T47D (cell line): ENCODE measurements at regions not wholly inside any gene's neighbourhood (a gene's known extent, or its start where the extent isn't known, plus 50 kb on each side); places are given as distances from the start of the nearest gene placed in this dataset.

Source experiments
- DNase-seq, 2 experiments: peaks; one replicate each; pipeline versions ENCODE4 v3.0.0 to v3.0.0-alpha.2; 2011 to 2012; ENCODE audit warnings: low read depth in 1 of 2, low spot score in 1 of 2
- JUND ChIP-seq: IDR thresholded peaks from 2 replicates; pipeline ENCODE4 v1.6.1; 2012; ENCODE audit warnings: low read depth
- in situ Hi-C: cut with HindIII; loops from 2 replicates; pipeline ENCODE4 v1.10.0; 2016; ENCODE audit warnings: low sequenced_read_pairs, low pct_unique_long_range_greater_than_20kb

DNA sequence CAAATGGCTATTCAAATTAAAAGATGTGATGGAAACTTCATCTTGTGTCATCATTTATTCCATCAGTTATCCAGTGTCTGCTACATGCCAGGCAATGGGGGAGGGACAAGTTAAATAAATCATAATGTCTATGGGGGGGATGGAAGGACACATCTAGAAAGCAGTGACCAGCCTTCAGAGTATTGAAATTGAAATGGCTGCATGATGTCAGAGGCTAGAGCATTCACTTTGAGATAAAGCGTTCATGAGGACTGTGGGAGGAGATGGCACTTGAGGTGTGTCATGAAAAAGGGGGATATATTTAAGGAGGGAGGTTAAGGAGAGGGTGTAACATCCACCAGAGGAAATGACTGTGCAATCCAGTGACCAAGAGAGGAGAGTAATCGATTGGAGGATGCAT, 50.6 kb downstream of the SLIT2 start:
- no peak for DNase-seq
- TF ChIP-seq JUND: no peak
- in situ Hi-C loops: no loop called here

DNA sequence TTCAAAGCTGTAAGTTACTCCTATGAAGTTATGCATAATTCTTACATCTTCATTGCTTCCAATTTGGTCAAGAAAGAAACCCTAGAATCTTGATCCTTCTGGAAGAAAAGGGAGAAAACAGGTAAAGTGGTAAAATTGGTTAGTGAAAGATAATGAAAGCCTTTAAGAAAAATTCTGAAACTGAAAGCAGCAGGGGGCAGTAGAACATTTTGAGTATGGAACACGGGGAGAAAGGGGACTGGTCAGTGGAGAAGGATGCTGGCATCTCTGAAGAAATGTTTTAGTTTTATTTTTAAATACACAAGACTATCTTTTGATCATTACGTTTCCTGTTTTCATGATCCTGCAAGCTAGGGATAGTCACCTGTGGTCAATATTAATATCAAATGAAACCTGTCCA, 54.3 kb downstream of the SLIT2 start:
- in situ Hi-C loops: no loop called here
- no peak for TF ChIP-seq JUND
- no peak for DNase-seq

DNA sequence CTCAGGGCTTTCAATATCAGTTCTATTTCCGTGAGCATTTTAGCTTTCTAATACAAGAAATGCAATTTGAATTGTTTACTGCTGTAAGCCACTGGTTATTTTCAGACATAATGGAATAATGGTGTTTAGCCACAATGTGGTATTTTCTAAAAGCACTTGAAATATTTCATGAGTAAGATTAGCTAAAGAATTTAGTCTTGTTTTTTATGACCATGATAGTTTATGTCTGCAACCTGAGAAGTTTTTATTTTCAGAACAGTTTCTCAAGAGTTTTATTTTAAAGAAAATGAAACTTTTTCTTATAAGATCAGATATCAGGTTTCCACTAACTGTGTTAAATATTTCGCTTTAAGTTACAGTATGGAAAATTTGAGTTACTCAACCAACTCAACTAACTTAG, 60.2 kb downstream of the SLIT2 start:
- in situ Hi-C loops: no loop called here
- no peak for TF ChIP-seq JUND
- DNase-seq: no peak

DNA sequence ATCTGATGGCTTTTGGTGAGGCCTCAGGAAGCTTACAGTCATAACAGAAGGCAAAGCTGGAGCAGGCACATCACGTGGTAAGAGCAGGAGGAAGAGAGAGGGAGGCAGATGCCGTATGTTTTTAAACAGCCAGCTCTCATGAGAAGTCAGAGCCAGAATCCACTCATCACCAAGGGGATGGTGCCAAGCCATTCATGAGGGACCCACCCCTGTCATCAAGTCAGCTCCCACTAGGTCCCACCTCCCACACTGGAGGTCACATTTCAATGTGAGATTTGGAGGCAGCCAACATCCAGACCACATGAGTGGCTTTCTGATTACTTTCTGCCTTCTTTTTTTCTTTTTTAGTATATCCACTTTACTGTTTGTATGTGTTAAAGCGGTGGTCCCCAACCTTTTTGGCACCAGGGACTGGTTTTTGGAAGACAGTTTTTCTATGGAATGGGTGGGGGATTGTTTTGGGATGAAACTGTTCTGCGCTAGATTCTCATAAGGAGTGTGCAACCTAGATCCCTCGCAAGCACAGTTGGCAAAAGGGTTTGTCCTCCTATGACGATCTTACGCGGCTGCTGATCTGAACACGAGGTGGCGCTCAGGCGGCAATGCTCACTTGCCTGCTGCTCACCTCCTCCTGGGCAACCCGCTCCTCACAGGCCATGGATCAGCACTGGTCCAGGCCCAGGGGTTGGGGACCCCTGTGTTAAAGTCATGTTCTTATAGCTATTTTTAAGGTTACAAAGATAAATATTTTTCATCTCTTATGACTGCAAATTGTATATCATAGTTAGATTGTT, 61.7 kb downstream of the SLIT2 start:
- peak in 1 of 2 experiments; percentile 33 for DNase-seq
- no peak for TF ChIP-seq JUND
- in situ Hi-C loops: no loop called here

DNA sequence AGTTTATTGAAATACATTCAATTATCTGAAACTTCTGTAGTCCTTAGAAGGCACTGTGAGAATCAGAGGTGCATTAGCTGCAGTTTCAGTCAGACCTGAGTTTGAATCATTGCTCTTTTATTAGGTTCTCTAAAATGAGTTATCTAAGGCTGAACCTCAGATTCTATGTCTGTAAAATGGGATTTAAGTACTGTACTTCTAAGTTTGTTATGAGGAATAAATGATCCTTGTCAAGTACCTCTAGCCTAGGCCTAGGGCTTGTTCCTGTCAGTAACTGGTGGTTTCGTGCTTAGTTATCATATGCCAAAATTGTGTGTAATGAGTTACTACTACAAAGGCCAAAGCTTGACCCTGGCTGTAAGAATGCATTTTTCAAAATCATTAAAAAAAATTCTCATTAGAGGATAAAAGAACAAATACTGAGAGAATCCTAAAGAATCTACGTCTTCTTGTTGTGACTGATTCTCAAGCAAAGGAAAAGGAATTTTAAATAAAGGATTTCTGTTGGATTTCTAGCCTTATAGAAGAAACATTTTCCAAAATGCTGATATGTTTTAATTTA, 65.8 kb downstream of the SLIT2 start:
- in situ Hi-C loops: no loop called here
- DNase-seq: no peak
- no peak for TF ChIP-seq JUND

DNA sequence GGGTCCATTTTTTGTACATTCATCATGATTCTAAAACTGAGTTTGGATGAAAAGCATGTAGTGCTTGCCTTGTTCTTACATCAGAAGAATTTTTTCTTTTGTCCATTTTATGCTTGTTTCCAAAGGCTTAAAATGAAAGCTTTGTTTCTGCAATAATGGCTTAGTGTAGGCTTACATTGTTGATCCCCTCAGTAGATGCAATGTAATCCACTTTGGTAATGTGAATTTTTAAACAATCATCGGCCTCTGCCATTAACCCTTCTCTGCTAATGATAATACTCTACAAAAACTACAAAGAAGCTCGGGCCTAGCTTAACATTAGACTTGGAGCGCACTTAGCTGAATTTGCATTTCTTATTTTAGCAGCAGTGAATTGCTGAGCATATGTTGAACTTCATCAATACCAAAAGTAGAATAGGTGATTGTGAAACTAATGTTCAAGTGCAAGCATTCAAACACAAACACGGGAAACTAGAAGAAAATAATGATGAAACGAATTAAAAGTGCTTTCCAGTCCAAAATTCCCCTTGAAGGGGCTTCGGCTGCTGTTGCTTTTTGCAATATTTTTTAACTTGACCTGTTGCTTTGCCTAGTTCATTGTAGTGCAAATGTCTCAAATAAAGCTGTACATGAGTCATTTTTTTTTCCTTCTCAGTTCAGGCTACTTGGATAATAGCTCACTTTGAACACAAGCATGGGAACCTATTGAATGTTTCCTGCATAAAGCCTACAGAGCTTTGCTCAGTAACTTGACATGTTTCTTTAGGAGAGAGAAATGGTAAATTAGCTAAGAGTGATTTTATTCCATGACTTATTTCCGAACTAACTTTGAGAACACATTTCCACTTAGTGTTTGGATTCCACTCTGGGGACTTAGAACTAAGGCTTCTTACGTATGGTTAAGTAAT, 66.5 kb downstream of the SLIT2 start:
- no peak for TF ChIP-seq JUND
- DNase-seq: no peak
- in situ Hi-C loops: no loop called here

DNA sequence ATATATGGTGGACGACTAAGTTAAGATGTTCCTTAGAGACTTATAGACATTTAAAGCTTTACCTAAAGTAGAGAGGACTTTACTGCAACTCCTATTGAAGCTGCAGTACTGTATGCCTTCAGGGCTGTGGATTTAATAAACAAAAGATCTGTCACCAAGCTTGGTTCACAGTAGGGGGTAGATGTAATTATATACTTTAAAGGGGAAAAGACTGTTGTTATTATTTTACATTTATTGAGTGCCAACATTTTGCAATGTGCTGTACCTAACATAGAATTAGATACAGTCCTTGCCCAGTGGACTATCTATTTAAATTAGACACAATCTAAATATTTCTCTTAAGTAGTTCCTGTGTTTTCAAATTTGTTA, 67.2 kb downstream of the SLIT2 start:
- in situ Hi-C loops: no loop called here
- TF ChIP-seq JUND: no peak
- no peak for DNase-seq

DNA sequence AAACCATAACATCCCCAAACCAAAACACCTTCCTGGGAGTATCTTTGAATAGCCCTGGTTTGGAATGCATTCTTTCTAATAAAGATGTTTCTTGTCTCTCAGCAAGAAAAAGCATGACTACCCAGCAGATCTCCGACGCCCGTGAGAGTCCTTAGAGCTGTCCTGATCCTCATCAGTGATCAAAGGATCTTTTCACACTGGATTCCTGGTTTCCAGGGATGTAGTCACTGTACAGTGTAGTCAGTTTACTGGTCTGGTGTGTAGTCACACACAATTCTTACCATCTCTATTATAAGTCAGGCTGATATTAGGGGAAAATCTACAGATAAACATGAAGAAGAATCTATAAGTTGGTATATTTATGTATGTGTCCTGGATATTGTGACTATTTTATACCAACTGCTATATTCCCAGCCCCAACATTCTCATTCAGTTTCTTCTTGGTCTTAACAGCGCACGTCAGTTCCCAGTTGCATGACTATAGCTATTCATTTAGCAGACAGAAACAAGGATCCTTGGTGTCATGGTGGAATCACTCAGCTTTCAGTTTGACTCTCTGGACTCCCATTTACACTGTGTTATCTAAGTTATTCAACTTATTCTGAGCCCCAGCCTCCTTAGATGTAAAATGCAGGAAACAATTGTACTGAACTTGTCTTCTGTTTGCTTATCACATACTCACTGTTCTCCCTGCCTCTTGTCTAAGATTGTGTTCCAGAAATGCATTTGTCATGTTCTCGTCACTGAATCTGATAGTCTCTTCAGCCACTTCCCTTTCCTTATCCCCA, 68.3 kb downstream of the SLIT2 start:
- in situ Hi-C loops: no loop called here
- TF ChIP-seq JUND: no peak
- DNase-seq: no peak

DNA sequence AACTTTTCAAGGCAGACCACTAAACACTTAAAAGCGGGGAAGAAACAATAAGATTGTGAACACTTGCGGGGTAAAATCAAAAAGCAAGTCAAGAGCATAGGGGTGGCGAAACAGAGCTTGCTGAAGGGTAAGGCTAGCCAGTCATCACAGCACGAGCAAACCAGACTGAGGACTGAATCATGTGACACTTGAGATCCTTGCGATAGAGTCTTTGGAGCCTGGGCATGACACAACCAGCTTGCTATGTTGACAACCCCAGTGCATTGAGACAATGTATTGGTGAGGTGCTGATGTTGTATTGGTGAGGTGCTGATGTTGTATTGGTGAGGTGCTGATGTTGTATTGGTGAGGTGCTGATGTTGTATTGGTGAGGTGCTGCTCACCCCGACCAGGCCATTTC, 72.3 kb downstream of the SLIT2 start:
- in situ Hi-C loops: no loop called here
- no peak for DNase-seq
- TF ChIP-seq JUND: no peak

DNA sequence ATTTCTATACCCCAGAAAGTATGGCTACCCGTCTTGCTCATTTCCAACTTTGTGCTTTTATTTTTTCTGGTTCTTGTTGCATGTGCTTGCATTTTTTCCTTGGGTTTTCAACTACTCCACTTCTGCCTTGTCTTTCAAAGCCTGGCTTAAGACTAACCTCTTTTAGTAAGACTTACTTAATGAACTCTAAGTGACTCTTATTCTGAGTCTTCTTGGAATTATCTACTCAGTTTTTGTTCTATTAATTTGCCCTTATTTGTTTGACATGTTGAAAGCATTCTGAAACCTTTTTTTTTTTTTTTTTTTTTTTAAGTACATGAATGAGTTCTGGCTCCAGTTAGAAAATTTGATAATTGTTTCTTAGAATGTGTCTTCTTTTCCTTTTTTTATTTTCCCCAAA, 74.8 kb downstream of the SLIT2 start:
- no peak for DNase-seq
- in situ Hi-C loops: no loop called here
- TF ChIP-seq JUND: no peak

DNA sequence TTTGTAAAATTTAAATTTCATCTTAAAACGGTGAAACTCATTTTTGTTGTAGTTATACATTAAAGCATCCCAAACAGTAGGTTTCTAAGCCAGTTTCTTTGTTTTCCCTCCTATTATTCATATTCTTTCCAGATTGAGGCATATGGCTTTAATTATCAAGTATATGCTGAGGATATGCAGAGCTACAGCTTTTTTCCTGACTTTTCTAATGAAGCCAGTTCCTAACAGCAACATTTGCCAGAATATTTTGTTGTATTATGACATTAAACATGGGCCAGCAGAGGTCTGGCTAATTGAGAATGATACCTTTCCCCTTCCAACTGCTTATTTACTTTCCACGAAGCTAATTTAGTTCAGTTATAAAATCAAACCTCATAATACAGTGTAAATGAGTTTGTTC, 75.3 kb downstream of the SLIT2 start:
- no peak for TF ChIP-seq JUND
- no peak for DNase-seq
- in situ Hi-C loops: no loop called here

DNA sequence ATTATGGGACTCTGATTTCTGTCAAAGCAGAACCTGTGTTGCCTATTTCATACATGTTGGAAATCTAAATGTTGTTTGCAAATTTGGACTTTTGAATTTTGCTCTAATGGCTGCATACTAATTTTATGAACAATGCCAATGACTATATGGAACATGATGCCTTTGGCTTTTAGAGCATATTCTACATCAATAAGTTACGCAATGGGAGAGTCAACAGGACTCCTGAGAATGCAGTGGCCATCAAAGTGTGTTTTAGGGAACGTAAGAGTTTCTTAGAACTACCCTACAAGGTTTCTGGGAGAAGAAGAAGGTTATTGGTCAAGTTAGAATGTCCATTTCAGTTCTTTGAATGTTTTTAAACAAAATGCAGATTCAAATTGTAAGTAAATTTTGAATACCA, 76.1 kb downstream of the SLIT2 start:
- in situ Hi-C loops: no loop called here
- TF ChIP-seq JUND: no peak
- DNase-seq: no peak

DNA sequence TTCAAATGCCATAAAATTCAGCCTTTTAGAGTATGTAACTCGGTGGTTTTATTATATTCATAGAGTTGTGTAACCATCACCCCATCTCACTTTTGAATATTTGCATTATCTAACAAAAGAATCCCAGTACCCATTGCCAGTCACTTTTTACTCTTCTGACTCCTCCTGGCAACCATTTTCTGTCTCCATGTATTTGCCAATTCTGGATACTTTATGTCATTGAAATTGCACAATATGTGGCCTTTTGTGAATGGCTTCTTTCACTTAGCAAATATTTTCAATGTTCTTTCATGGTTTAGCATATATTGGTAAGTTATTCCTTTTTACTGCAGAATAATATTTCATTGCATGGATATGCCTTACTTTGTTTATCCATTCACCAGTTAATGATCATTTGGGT, 79.9 kb downstream of the SLIT2 start:
- TF ChIP-seq JUND: no peak
- in situ Hi-C loops: no loop called here
- DNase-seq: no peak
